Erythroblast (primary cell): ENCODE measurements at regions not wholly inside any gene's neighbourhood (a gene's known extent, or its start where the extent isn't known, plus 50 kb on each side); places are given as distances from the start of the nearest gene placed in this dataset.

Experiments used
- GATA1 ChIP-seq: IDR thresholded peaks from 2 replicates; pipeline ENCODE4 v1.6.1; 2011; ENCODE audit warnings: low read depth, mild to moderate bottlenecking, control low read depth, low read length, moderate library complexity
- POLR2A ChIP-seq: IDR thresholded peaks from 2 replicates; pipeline ENCODE4 v1.6.1; 2011; ENCODE audit warnings: mild to moderate bottlenecking, low read length

- TF ChIP-seq POLR2A (no peak), GATA1 (no peak)
These were observed 296.5 kb downstream of the ZNF536 start for GRCh38 chr19:30668521-30669155.
